GM12873 (cell line): ENCODE measurements at regions not wholly inside any gene's neighbourhood (a gene's known extent, or its start where the extent isn't known, plus 50 kb on each side); places are given as distances from the start of the nearest gene placed in this dataset.

Experiments used
- TF ChIP-seq, protein P1 (sequence below): IDR thresholded peaks from 2 replicates; pipeline ENCODE4 v1.5.1; 2012; ENCODE audit warnings: low read depth, mild to moderate bottlenecking, moderate library complexity, low read length, control low read depth; ENCODE audit not compliant: insufficient read depth; ENCODE audit errors: missing control alignments

DNA sequence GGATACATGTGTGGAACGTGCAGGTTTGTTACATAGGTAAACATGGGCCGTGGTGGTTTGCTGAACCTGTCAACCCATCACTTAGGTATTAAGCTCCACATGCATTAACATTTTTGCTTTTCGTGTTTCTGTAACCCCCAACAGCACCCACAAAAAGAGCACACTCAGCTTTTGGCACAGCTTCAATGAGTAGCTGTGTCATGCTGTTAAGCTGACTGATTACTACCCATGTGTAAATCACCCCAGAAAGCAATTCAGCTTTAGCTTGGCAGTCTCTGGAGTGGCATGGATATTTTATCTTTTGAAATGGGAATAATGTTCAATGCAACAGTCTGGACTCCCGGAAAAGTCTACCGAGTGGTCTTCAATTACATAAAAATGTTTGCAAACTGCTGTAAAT is 734.3 kb downstream of the STIM2 start:
- TF ChIP-seq, protein P1, sequence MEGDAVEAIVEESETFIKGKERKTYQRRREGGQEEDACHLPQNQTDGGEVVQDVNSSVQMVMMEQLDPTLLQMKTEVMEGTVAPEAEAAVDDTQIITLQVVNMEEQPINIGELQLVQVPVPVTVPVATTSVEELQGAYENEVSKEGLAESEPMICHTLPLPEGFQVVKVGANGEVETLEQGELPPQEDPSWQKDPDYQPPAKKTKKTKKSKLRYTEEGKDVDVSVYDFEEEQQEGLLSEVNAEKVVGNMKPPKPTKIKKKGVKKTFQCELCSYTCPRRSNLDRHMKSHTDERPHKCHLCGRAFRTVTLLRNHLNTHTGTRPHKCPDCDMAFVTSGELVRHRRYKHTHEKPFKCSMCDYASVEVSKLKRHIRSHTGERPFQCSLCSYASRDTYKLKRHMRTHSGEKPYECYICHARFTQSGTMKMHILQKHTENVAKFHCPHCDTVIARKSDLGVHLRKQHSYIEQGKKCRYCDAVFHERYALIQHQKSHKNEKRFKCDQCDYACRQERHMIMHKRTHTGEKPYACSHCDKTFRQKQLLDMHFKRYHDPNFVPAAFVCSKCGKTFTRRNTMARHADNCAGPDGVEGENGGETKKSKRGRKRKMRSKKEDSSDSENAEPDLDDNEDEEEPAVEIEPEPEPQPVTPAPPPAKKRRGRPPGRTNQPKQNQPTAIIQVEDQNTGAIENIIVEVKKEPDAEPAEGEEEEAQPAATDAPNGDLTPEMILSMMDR, result no peak

DNA sequence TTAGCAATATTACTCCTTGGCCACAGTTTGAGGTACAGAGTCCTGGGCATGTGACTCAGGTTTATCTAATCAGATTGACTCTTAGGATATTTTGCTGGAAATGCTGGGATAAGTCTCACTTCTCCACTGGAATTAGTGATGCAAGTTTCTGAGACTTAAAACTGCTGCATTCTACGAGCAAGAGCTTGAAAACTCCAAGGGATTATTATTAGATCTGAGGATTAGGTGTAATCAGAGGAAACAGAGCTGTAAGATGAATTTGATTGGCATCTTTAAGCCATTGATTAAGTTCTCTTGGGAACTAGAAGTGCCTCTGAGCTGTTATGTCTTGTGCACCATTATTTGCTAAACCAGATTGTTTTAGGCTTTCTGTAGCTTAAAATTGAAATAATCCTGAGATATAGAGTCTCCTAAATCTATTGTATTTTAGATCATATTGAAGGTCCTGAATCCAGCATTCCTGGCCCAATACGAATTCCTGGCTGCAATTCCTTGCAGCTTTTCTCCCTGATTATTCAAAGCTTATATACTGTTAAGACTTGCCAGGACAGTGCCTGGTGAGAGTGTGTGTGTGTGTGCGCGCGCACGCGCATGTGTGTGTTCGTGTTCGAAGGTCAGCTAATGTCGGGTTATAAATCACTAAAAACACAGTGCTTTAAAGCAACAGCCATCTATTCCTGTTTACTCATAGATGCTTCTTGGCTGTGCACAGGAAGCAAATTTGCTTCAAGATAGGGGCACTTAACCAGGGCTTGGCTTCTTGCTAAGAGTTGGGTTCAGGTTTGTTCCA is 735.1 kb downstream of the STIM2 start:
- TF ChIP-seq, protein P1, result no peak

DNA sequence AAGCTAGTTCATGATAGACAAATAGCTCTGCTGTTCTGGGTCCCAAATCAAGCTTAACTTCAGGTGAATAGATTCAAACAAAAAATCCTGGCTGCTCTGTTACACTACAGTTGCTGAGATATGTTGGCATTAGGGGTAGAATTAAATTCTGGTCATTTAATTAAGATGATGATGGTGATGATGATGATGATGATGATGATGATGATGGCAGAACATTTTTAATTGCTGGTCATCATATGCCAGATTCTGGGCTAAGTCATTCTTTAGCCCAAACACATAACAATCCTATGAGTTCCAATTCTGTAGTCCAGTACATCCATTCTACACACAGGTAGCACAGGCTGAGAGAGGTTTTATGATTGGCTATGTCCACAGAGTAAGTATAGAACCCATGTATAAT is 741.5 kb downstream of the STIM2 start:
- TF ChIP-seq, protein P1, result no peak

DNA sequence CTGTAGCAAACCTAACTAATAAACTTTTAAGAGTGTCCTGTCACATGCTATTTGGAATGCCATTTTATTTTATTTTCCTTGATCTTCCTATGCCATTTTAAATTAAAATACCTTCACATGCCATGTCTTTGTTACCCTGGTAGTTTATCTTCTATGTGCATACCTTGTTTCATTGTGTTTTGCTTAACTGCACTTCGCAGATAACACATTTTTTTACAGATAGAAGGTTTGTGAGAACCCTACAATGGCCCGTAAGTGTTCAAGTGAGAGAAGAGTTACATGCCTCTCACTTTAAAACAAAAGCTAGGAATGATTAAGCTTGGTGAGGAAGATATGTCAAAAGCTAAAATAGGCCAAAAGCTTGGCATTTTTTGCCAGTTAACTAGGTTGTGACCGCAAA is 744.1 kb downstream of the STIM2 start:
- TF ChIP-seq, protein P1, result no peak

DNA sequence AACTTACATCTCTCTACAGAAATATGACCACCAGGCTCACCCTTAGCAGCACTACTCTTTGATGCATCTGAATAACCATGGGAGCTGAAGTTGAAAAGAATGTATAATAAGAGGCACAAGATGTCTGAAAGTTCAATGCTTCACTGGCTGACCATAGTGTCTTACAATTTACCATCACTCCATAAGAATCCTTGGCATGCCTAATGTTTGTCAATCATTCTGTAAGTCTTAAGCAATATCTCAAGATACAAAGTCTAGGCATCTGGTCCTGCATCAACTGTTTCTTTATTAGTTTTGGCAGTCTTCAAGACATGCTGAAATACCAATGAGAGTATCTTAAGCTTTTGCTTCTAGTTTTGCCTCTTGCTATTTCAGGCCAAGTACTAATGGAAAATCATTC is 755.5 kb downstream of the STIM2 start:
- TF ChIP-seq, protein P1, result no peak

DNA sequence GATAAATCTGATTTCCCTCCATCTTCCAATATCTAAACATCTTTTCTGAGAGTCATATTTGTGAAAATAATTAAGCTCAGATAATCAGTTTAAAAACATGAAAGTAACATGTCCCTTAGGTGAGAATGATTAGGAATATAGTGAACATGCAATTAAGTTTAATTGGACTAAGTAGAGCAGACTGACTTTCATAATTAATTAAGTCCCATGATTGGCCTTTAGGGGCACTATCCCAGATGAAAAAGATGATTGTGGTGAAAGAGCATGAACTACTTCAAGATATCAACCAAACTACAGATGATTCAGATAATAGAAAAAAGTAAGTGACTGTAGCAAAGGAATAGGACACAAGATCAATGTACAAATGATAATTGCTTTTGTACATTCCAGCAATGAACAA is 758.8 kb downstream of the STIM2 start:
- TF ChIP-seq, protein P1, result no peak

DNA sequence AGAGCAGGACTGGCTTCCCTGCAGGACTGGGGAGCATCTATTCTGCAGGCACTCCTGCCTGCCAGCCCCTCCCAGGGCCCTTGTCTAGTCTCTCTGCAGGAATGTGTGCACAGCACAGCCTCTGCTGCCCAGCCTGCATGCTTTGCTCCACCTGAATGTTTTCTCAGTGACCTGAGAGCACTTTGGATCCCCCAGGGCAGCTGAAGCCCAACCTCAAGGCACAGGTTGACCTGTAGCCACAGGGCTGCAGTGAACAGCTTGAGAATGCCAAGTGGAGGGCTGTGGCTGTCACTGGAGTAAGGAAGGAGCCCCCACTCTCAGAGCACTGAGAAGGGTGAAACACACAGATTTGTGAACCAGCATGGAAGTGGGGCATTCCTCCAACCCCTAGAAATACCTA is 760.2 kb downstream of the STIM2 start:
- TF ChIP-seq, protein P1, result no peak
